COLO829 (cell line): ENCODE measurements at regions not wholly inside any gene's neighbourhood (a gene's known extent, or its start where the extent isn't known, plus 50 kb on each side); places are given as distances from the start of the nearest gene placed in this dataset.

Experiments
- DNase-seq: peaks from one replicate; pipeline ENCODE4 v3.0.0; 2012; ENCODE audit warnings: low spot score

DNA sequence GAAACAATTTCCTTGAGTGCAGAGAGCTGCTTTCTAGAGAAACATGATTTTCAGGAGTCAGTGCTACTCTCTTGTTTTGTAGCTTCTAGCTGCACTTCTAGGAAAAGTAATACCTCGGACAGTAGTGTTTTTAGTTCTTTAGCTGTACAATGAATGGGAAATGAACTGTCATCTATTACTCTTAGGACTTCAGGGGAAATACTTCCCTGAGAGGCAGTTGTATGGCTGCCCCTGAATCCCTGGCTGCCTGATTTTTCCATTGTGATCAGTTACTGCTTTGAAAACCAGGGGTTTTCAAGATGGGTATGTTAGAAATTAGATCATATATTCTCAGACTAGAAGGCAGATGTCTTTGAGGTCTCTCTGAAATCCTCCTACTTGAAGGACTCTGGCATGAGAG lies 200.3 kb upstream of the SEMA6D start:
- no peak for DNase-seq

DNA sequence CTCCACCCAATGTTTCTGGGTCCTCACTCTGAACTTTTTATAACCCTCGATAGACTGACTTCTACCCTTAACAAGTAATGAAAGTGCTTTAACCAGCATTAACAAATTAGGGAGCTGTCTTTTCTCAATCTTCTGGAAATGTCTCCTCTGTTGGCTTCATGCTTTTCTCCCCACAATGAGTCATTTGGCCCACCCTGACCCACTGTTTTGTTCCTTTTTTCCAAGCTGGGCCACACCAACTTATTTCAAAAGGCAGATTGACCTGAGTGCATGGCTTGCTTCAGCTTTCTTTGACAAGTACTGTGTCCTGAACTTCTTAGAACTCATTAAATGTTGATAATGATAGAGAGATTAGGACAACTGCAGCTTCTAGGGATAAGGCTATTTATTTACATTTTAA lies 199.6 kb upstream of the SEMA6D start:
- DNase-seq = no peak

DNA sequence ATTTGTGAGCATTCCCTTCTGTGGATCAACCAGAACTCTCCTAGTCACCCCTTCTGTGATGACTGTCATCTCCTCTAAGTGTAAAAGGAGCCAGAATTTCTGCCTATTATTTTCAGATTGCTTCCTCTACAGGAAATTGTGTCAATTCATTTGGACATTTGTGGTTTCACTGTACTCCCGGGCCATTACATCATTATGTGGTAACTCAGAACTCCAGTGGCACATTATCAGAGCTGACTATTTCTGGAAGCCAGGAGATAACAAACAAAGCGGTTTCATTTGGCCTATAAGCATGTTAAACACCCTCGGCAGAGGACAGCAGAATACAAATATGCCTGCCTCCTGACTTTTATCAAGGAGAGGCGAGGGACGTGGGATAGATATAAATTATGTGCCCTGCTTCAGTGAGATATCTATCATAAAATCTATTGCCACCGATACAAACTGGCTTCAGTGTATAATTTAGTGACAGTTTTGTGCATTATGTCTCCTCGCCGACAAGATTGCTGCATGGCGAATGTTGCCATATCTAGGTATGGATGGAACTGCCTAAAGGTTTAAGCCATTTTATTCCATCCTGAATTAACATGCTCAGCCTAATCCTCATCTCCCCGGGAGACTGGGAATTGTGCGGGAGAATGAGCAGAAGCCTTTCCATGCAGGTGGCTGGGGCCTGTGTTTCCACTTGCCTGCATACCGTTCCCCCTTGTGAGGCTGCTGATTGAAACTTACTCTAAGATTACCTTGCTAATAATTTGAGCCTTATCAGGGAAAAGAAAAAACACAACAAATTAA lies 193.4 kb upstream of the SEMA6D start:
- DNase-seq = no peak

DNA sequence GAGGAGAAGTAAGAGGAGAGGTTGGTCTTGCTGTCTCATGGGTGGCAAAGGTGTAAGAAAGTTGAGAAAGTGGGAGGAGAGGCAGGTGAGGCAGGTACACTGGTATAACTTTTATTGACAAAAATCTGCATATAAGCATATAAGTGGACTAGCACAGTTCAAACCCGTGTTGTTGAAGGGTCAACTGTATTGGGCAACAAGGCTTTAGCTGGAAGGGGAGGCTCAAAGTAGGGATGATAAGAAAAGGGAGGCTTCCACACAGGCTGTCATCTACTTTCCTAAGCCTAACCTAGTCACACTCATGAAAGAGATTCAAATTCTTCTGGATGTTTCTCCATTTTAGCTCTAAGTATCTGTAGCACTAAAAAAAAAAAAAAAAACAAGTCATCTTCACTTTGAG lies 188.1 kb upstream of the SEMA6D start:
- no peak for DNase-seq

DNA sequence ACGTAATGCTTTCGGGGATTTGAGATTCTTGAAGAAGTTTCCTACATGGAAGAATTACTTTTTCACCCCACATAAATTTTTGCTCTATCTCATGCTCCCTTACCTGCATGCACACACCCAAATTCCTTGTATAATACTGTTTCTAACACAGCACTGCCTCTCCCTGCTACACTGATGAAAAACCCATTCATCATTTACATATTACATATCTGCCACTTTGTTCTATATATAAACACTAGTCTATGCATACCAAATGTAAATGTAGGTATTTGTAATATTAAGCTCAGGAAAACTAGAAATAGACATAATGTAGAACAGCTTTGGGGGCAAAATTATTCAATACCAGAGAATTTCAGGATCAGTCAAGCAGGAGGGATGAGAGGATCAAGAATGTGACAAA lies 182.6 kb upstream of the SEMA6D start:
- no peak for DNase-seq

DNA sequence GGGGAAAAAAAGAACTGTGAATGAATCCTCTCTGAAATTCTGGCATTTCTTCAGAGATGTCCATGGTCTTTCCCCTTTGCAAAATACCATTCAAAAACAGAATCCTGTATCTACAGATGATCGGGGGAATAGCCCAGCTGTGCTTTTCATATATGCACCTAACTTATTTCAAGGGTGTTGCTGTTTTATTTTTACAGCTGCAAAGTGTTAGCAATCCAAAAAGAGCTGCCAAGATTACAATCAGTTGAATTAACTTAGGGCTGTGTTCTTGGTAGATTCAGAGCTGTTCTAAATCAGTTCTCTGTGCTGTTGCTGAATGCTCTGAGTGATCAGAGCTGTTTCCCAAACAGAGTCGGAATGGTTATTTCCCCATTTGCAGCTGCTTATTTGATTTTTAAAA lies 175.7 kb upstream of the SEMA6D start:
- no peak for DNase-seq

DNA sequence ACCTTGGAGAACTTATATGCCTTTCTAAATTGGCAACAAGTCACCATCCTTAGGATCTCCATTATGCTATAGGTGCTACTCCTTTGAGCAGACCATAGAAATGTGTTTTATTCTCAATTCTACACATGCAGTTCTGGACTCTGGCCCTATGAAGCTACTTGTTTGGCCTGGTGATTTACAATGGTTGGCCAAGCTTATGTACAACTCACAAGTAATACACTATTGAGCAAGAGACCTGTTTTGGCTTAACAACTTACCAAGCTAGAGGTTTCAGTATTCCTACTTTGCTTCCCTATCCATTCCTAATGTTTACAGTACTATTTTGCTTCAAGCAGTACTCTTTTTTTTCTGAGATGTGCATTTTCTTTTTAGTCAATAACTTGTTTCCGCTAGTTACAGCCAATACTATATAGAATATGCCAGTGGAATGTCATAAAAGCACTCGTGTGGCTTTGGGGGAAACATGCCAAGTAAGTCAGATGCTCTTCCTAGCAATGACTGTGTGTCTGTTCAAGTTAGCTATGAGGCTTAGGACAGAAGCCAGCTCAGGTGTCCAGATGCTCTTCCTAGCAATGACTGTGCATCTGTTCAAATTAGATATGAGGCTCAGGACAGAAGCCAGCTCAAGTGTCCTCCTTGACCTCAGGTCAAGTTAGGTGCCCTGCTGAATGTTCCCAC lies 174.9 kb upstream of the SEMA6D start:
- DNase-seq = no peak

DNA sequence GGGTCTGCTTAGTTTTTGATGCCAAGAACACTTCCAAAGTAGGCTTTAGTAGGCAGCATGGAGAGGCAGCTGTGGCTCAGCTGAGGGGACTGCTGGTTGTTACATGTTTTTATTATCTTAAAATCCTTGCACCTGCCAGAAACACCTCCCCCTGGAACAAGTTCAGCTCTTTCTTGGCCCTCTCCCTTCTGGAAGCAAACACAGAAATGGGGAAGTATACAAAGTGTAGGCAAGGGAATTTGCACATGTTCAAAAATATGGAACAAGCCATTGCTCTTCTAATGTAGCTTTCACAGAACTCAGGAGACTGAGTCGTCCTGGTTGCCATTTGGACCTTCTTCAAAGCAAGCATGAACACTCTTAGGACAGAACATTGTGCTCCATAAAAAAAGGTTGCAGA lies 169.1 kb upstream of the SEMA6D start:
- no peak for DNase-seq

DNA sequence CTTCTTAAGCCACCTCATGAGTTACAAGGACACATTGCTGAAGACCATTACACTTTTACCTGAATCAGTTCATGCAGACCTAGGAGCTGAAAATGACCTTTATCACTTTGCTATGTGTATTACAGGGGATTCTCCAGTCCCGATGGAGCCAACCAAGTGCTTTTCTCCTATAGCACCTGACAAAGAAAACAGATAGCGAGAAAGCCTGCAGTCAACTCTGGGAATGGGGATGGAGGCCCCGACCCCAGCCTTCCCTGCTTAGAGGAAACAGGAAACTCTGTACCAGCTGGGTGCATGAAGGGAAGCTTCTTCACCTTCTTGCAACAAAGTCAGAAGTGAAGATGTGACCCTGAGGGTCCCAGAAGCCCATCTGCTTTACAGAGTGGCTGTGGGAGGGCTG lies 168.3 kb upstream of the SEMA6D start:
- DNase-seq = no peak

DNA sequence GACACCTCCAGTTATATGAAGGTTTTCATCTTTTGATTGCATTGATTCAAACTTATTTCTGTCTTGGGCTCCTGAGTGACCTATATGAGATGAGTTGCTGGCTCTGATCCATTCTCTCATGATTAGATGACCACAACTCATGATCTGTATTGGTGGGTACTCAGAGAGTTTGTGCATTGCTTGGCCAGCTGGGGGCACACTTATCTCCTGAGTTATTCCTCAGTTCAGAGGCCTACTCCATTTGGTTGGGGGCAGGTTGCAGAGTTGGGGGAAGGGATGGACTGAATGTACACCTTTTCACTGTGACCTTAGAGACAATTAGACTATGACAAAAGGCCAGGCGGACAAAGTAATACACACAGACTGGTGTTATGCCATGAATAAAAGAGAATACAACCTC lies 166.2 kb upstream of the SEMA6D start:
- no peak for DNase-seq

DNA sequence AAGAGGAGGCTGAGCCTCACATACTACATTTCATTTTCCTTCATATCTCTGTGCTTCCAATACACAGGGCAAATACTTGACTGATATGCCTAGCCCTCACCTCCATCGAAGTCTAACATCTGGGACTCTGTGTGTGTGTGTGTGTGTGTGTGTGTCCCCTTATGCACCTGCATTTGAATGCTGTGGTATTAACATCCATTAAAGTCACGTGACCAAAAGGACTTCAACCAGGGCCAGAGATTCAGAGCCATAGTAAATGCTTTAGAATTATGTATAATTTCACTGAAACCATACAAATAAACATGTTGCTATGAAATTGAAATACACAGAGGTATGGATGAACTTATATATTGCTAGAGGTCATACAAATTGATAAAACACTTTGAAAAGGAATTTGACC lies 165.8 kb upstream of the SEMA6D start:
- DNase-seq = no peak

DNA sequence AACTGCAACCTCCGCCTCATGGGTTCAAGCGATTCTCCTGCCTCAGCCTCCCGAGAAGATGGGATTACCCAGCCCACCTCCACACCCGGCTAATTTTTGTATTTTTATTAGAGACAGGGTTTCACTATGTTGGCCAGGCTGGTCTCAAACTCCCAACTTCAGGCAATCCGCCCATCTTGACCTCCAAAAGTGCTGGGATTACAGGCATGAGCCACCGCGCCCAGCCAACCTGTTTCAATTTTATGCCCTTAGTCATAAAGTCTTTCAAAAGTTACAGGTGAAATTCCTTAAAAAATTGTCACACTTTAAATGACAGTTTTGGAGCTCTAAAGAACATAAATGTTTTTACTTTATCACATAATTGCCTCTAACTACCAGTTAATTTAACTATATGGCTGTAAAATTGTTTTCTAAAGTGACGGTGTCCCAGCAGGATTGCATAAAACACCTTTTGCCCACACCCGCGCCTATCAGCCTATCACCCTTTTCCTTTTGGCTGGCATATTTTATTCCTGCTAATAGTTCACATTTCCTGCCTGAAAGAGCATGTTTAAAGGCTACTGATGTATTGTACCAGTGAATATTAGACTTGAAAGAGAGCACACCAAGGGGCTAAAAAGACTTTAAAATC lies 164.2 kb upstream of the SEMA6D start:
- no peak for DNase-seq

DNA sequence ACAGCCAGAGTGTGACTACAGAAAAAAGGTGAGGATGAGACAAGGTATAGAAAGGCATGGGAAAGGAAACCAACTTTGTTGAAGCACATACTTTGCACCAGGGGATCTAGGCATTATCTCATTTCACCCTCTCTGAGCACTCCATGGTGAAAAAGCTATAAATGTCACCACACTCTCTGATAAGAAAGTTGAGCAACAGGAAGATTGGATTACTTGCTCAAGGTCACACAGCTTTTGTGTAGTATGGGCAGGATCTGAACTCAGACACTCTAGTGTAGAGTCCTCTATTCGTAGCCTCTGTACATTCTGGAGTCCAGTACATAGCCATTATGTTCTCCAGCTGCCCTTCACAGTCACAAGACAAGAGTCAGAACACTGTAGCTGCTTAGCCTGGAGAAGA lies 163.4 kb upstream of the SEMA6D start:
- DNase-seq = no peak

DNA sequence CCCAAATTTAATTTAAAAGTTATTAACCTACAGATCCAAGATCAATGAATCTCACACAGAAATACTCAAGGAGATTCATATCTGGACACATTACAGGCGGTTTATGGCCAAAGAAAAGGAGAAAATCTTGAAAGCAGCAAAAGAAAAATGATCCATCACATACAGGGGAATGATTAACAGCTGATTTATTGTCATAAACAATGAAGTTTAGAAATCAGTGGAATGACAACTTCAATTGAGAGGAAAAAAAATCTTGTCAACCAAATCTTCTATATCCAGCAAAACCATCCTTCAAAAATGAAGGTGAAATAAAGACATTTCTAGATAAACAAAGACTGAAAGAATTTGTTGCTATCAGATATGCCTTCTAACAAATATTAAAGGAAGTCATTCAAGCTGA lies 156.2 kb upstream of the SEMA6D start:
- DNase-seq = no peak

DNA sequence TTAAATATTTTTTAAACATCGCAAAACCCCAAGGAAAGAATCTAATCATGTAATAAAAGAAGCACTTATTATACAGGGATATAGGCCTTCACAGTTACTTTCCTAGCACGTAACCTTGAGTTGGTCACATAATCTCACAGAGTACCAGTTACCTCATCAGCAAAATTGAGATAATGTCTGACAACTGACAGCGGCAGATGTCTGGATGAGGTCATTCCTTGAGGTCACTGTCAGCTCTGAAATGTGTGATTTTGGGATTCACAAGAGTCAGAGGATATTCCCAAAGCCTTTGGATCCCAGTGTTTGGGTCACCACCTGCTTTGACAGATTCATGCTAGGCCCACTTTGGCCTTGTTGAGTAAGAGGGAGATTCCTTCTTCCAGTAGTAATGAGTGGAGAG lies 151.4 kb upstream of the SEMA6D start:
- DNase-seq = no peak

DNA sequence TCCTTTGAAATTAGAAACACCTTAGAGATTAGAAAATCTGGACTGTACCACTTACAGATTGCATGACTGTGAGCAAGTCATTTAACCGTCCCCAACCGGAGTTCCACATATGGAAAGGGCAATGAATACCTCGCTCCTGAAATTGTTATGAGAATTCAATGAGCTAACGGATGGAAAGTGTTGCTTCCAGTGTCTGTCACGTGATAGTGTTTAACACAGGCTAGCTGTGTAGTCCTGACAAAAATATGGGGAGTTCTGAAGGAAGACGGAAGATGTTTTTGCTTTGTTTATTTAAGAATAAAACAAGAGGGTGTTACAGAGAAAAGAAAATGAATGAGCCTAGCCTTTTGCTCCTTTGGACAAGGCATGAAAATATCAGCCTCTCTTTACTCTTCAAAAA lies 150.7 kb upstream of the SEMA6D start:
- DNase-seq = no peak

DNA sequence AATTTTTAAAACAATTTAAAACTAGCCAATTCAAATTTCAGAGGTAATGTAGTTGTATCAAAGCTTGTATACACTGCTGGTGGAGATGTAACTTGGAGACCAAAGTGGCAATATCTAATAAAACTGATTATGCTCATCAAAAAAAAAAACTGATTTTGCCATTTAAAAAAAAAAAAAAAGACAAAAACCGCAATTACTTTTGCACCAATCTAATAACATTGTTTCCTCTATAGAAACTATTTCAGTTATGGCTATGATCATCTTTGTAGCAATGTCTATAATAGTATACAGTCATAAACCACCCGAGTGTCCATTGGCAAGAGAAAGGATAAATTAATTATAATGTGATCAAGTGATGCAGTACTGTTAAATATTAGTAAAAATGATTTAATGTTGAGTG lies 149.3 kb upstream of the SEMA6D start:
- DNase-seq = no peak

DNA sequence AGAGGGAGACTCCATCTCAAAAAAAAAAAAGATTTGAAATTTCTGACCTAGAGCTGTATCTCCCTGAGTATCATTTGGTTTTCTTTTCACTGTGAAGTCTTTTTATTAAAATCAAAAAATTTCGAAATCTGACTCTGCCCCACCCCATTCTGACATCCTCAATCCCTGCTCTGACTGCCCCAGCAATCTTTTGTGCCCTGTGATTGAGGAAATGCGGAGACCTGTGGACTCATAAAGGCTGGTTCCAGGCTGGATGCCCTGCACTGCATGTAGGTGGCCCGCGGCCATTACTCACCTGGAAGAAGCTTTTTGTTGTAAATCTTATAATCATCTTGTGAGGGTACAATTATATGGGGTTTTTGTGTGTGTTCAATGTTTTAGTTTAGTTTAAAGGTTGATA lies 147.3 kb upstream of the SEMA6D start:
- no peak for DNase-seq

DNA sequence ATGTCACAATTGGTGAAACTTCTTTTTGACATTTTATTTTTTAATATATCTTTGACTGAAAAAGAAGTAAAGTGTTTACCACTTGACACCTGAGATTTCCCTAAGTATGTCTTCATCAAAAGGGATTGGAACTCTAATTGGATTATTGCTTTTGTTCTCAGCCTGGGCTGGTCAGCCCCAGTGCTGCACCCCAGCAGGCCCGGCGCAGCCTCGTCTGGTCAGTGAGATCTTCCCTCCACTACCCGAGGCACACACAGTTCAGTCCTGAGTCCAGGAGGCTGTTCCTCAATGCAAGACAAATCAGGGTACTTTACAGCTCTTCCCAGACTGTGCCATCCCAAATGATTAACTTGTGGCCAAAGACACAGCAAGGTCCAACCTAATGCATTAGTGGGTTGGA lies 146.9 kb upstream of the SEMA6D start:
- no peak for DNase-seq

DNA sequence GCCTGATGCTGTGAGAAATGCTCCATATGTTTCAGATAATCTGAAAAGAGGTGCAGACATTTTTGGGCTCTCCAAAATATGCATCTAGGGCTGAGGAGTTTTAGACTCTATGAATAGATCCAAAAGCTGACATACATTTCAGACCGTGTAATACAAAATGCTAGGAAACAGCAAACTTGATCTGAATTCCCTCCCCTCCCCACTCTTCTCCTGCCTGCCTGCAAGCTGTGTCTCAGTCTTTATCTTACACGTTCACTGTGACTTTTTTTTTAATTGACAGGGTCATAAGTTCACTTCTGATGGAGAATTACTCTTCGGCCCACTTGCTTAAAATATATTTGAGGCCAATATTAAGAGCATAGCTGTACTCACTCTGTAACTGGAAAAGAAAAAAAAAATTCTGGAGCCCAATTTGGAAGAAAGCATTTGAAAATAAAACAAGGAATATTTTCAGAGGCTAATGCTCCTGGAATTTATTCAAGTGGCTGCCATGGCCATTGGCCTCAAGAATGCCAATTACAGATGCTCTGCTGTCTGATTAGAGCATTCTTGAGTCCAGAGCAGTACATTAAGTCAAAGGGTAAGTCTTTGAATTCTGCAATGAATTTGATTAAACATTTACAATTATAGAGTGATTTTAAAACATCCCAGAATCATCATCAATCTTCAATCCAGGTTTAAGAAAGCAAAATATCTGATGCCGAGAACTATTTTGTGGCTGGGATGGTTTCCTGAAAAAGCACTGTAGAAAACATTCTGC lies 146.2 kb upstream of the SEMA6D start:
- DNase-seq = no peak

DNA sequence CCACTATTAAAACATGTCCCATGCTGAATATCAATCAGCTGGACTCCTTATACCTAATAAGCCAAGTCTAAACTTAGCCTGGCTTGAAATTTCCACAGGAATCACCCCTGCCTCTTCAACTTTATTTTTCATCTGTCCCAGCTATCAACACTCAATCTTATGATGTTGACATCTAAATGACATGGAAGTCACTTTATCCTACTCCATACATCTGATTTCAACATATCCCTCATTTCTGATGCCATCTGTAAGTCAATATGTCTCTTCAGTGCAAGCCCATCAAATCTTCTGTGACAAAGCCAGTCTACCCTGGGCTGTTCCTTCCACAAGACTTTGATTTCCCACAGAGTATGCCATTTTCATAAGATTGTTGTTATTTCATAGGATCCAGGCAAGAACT lies 143.6 kb upstream of the SEMA6D start:
- no peak for DNase-seq

DNA sequence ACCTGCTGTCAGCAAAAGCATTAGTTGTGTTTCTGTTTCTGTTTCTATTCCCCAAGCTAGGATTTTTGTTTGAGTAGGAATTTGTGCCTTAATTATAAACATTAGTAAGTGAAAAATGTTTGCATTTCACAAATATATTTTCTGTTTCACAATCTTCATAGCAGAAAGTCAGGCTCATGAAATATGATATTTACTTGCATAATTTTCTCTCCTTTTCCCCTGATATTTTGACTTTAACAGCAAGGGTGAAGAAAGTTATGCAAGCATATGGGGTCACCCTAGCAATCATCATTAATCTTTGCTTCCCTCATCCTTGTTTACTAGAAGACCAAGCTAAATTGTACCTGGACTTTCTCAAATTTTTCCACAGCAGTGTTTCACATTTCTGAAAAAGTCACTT lies 140.3 kb upstream of the SEMA6D start:
- DNase-seq = no peak

DNA sequence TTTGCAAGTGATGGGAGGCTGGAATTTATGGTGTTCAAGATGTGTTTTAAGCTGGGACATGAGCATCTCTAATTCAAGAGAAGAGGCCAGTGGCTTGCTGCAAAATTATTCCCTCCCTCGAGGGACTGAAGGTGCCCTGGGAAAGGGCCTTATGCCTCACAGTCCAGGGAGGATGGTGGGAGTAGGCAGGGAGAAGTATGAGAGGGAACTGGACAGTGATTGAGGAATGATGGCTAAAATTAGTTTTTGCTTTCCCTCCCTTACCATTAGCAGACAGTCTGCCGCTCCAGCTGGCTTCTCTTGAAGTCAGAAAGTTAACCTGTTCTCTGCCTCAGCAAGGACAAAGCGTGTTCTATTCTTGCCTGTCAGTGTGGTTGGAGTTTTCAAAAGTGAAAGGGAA lies 139.8 kb upstream of the SEMA6D start:
- DNase-seq = peak; percentile 8
